HepG2 (cell line): ENCODE measurements at regions not wholly inside any gene's neighbourhood (a gene's known extent, or its start where the extent isn't known, plus 50 kb on each side); places are given as distances from the start of the nearest gene placed in this dataset.
A peak's percentile ranks its signal among the peaks of the same experiment; 100 is the strongest.

Experiments
- ATAC-seq: fragments of 200-7000 bp; cut with Tn5 transposase; 3 replicates; pipeline ENCODE4 v1.9.1; 2020; ENCODE audit warnings: mild to moderate bottlenecking, moderate library complexity
- BruUV-seq: library from RNA; stranded (reverse); fragments of 400-500 nt; replicated peaks from 2 replicates; lab custom pipeline; 2021; lab: Mats Ljungman, UMichigan
- CTCF ChIA-PET: fragments of 300-600 bp; formaldehyde crosslinking; extraction: SDS; loops from one replicate; lab custom pipeline; 2021; ENCODE audit warnings: low total read pairs, inconsistent platforms, low intra/inter-chr PET ratio; lab: Yijun Ruan, JAX
- POLR2A ChIA-PET: fragments of 350-600 bp; sonication (Branson Sonifier 250); formaldehyde crosslinking; loops from one replicate; lab custom pipeline; 2020; ENCODE audit warnings: antibody characterized with exemption, inconsistent platforms; lab: Yijun Ruan, JAX
- DNase-seq: peaks from one replicate; pipeline ENCODE4 v3.0.0-alpha.2; 2015; ENCODE audit warnings: low spot score
- FAIRE-seq: peaks from 3 replicates; lab custom pipeline; 2011; peaks lifted over from hg19 to GRCh38; lab: Jason Lieb, UNC
- H2AFZ ChIP-seq: one replicate; pipeline ENCODE4 v1.6.1; 2011; ENCODE audit warnings: low read length, inconsistent platforms
- H3K27ac ChIP-seq: fragments of 300-600 bp; 3 replicates; pipeline ENCODE4 v1.8.0; 2011; ENCODE audit warnings: mixed run types, mild to moderate bottlenecking, mixed read lengths, low read length, inconsistent platforms; ENCODE audit not compliant: insufficient read depth; ENCODE audit errors: extremely low read length
- H3K27me3 ChIP-seq, 2 experiments: fragments of 200-600 bp in 1 of 2; 2 replicates in 1 of 2; 3 replicates in 1 of 2; pipeline versions ENCODE4 v1.6.0 to v1.8.0; 2011; ENCODE audit warnings: low read length in 2 of 2, mild to moderate bottlenecking in 2 of 2, moderate library complexity in 2 of 2, inconsistent platforms in 1 of 2; ENCODE audit not compliant: insufficient read depth in 2 of 2, control insufficient read depth in 1 of 2
- H3K36me3 ChIP-seq, 2 experiments: fragments of 200-600 bp in 1 of 2; replicated peaks in 1 of 2; 2 replicates in 1 of 2; 3 replicates in 1 of 2; pipeline versions ENCODE4 v1.5.1 to v1.8.0; 2011; ENCODE audit warnings: low read length in 2 of 2, inconsistent platforms in 1 of 2; ENCODE audit not compliant: insufficient read depth in 2 of 2, control insufficient read depth in 1 of 2
- H3K4me1 ChIP-seq: 2 replicates; pipeline ENCODE4 v1.5.1; 2012; ENCODE audit warnings: low read length, inconsistent platforms; ENCODE audit not compliant: insufficient read depth
- H3K4me2 ChIP-seq: 2 replicates; pipeline ENCODE4 v1.6.0; 2011; ENCODE audit warnings: low read depth, low read length, inconsistent platforms
- H3K4me3 ChIP-seq, 3 experiments: fragments of 200-600 bp in 1 of 3; sonication (generic), shearing (Covaris generic) in 1 of 3; replicated peaks in 1 of 3; 2 replicates each; pipeline ENCODE4 v1.5.1; 2011 to 2016; ENCODE audit warnings: low read length in 3 of 3, inconsistent platforms in 2 of 3, low read depth in 2 of 3, mild to moderate bottlenecking in 2 of 3, control low read depth in 1 of 3, mixed read lengths in 1 of 3; ENCODE audit not compliant: insufficient read depth in 1 of 3
- H3K79me2 ChIP-seq: one replicate; pipeline ENCODE4 v1.6.1; 2011; ENCODE audit warnings: low read length, inconsistent platforms; ENCODE audit not compliant: insufficient read depth
- H3K9ac ChIP-seq: 2 replicates; pipeline ENCODE4 v1.6.0; 2011; ENCODE audit warnings: mild to moderate bottlenecking, low read depth, low read length, inconsistent platforms; ENCODE audit not compliant: insufficient read depth
- H3K9me3 ChIP-seq: 2 replicates; pipeline ENCODE4 v1.5.1; 2012; ENCODE audit warnings: mild to moderate bottlenecking, low read length
- H4K20me1 ChIP-seq: 2 replicates; pipeline ENCODE4 v1.6.0; 2011; ENCODE audit warnings: inconsistent platforms, mild to moderate bottlenecking, low read length, moderate library complexity; ENCODE audit not compliant: insufficient read depth
- CCDC6 ChIP-seq: sonication (generic); formaldehyde crosslinking; IDR thresholded peaks from 2 replicates; pipeline ENCODE4 v1.8.1; 2022; ENCODE audit warnings: mild to moderate bottlenecking, missing genetic modification reagents, moderate library complexity
- GMEB1 ChIP-seq: sonication (generic); formaldehyde crosslinking; IDR thresholded peaks from 2 replicates; pipeline ENCODE4 v1.5.1; 2020; ENCODE audit warnings: missing genetic modification reagents, mild to moderate bottlenecking, borderline replicate concordance
- HHEX ChIP-seq: IDR thresholded peaks from 2 replicates; pipeline ENCODE4 v1.6.1; 2016; ENCODE audit warnings: control low read depth
- HOXA5 ChIP-seq: sonication (generic); formaldehyde crosslinking; IDR thresholded peaks from 2 replicates; pipeline ENCODE4 v1.4.0; 2020; ENCODE audit warnings: missing genetic modification reagents
- IKZF1 ChIP-seq: fragments of 450-650 bp; IDR thresholded peaks from 2 replicates; pipeline ENCODE4 v1.7.1; 2016
- MEIS2 ChIP-seq: sonication (generic); formaldehyde crosslinking; IDR thresholded peaks from 2 replicates; pipeline ENCODE4 v1.9.0; 2021; ENCODE audit warnings: mild to moderate bottlenecking, missing genetic modification reagents
- PCBP1 ChIP-seq: fragments of 200-400 bp; formaldehyde crosslinking; IDR thresholded peaks from 2 replicates; pipeline ENCODE4 v1.6.1; 2017; ENCODE audit warnings: mild to moderate bottlenecking, low read depth, low read length, borderline replicate concordance
- SOX5 ChIP-seq: IDR thresholded peaks from 2 replicates; pipeline ENCODE4 v1.6.1; 2016; ENCODE audit warnings: borderline replicate concordance
- ZBTB20 ChIP-seq: sonication (generic); formaldehyde crosslinking; IDR thresholded peaks from 2 replicates; pipeline ENCODE4 v1.8.1; 2023; ENCODE audit warnings: missing genetic modification reagents, low read depth, mild to moderate bottlenecking, borderline replicate concordance
- ZFP37 ChIP-seq: sonication (generic); formaldehyde crosslinking; IDR thresholded peaks from 2 replicates; pipeline ENCODE4 v1.4.0; 2020; ENCODE audit warnings: missing genetic modification reagents, borderline replicate concordance
- ZNF563 ChIP-seq: sonication (generic); formaldehyde crosslinking; IDR thresholded peaks from 2 replicates; pipeline ENCODE4 v1.8.0; 2022; ENCODE audit warnings: mild to moderate bottlenecking, moderate library complexity, missing genetic modification reagents
- ZNF580 ChIP-seq: IDR thresholded peaks from 2 replicates; pipeline ENCODE4 v1.6.1; 2016; ENCODE audit warnings: low read depth, borderline replicate concordance
- ZNF776 ChIP-seq: sonication (generic); formaldehyde crosslinking; IDR thresholded peaks from 2 replicates; pipeline ENCODE4 v1.4.0; 2020; ENCODE audit warnings: mild to moderate bottlenecking, missing genetic modification reagents
- ZNF816 ChIP-seq: sonication (generic); formaldehyde crosslinking; IDR thresholded peaks from 2 replicates; pipeline ENCODE4 v1.8.0; 2022; ENCODE audit warnings: missing genetic modification reagents, mild to moderate bottlenecking, borderline replicate concordance
- WGBS: methylation state at CpG from one replicate; pipeline ENCODE4 v1.1.6; 2017; ENCODE audit warnings: low lambda C conversion rate; 5-methylcytosine and 5-hydroxymethylcytosine counted together
- in situ Hi-C: cut with HindIII; loops from 2 replicates; pipeline ENCODE4 v1.10.0; 2017; ENCODE audit warnings: low pct_unique_long_range_greater_than_20kb; ENCODE audit not compliant: extremely low pct_ligation_motif_present
- intact Hi-C: fragments of 100-400 bp; cut with micrococcal nuclease; formaldehyde crosslinking; loops from one replicate; pipeline ENCODE4 v1.10.0; 2022; ENCODE audit not compliant: unreplicated experiment
- TF ChIP-seq, protein P1 (sequence below): sonication (generic); formaldehyde crosslinking; IDR thresholded peaks from 2 replicates; pipeline ENCODE4 v1.8.0; 2022; ENCODE audit warnings: low read depth, missing genetic modification reagents
- TF ChIP-seq, protein P2 (sequence below): sonication (generic); formaldehyde crosslinking; conservative IDR thresholded peaks from 2 replicates; pipeline ENCODE4 v1.8.0; 2022; ENCODE audit warnings: mild to moderate bottlenecking, moderate library complexity, missing genetic modification reagents

DNA sequence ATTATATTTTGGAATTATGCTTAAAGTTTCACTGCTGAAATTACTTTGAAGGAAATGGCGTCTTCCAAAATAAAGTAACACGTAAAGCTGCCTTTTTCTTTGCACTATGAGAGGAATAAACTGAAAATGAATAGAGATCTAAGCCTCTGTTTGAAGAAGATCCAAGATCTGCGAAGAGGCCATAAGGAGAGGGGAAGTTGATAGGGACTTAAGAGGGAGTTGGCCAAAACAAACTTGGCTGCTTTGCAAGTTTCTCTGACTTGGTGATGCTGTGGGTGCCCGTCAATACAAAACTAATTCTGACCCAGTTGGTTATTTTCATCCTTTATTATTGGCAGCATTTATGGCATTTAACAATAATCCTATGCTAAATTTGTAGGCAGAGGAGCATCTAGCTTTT lies 190.2 kb upstream of the GBE1 start:
- 28% methylated on average over 4 of the region's 4 CpGs for WGBS
- intact Hi-C loops (no loop called here), in situ Hi-C loops (no loop called here)
- Histone ChIP-seq H3K36me3 (no peaks in the 10 kb centered on the region), H3K27ac (no peak overlapping the region), H3K27me3 (no peaks in the 10 kb centered on the region; a peak in 1 of 5 replicates), H3K4me1 (no peaks in the 10 kb centered on the region), H3K9me3 (no peaks in the 10 kb centered on the region), H2AFZ (no peak overlapping the region), H3K4me2 (no peak overlapping the region), H3K4me3 (no peak overlapping the region), H3K9ac (no peak overlapping the region), H3K79me2 (no peaks in the 10 kb centered on the region), H4K20me1 (no peaks in the 10 kb centered on the region)
- ChIA-PET CTCF (no interaction called here), POLR2A (no interaction called here)
- TF ChIP-seq ZNF816 (CRISPR knock-in tag) (no peak), HOXA5 (CRISPR knock-in tag) (no peak), SOX5 (no peak), IKZF1 (no peak), ZNF580 (no peak), MEIS2 (CRISPR knock-in tag) (no peak), ZNF563 (CRISPR knock-in tag) (no peak), ZBTB20 (CRISPR knock-in tag) (no peak)
- TF ChIP-seq, protein P1, sequence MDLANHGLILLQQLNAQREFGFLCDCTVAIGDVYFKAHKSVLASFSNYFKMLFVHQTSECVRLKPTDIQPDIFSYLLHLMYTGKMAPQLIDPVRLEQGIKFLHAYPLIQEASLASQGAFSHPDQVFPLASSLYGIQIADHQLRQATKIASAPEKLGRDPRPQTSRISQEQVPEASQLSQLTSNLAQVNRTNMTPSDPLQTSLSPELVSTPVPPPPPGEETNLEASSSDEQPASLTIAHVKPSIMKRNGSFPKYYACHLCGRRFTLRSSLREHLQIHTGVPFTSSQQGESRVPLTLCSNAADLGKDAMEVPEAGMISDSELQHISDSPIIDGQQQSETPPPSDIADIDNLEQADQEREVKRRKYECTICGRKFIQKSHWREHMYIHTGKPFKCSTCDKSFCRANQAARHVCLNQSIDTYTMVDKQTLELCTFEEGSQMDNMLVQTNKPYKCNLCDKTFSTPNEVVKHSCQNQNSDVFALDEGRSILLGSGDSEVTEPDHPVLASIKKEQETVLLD (CRISPR knock-in tag), result no peak
- FAIRE-seq (no peak), ATAC-seq (no peak), DNase-seq (no peak)
- BruUV-seq, result no TSS peak

- peak; percentile 85 for ATAC-seq
- H4K20me1 ChIP-seq, result no peaks in the 10 kb centered on the region
- no peaks in the 10 kb centered on the region for H3K36me3 ChIP-seq
- no peak overlapping the region for H3K9ac ChIP-seq
- in situ Hi-C loops, result no loop called here
- H3K4me3 ChIP-seq, result no peak overlapping the region
- no TSS peak for BruUV-seq
- no peak for DNase-seq
- H3K9me3 ChIP-seq, result no peaks in the 10 kb centered on the region
- CTCF ChIA-PET, result no interaction called here
- no peak overlapping the region for H3K27ac ChIP-seq
- POLR2A ChIA-PET, result no interaction called here
- no peaks in the 10 kb centered on the region for H3K79me2 ChIP-seq
- intact Hi-C loops, result no loop called here
- WGBS, result 40% methylated on average over 6 of the region's 6 CpGs
- H3K27me3 ChIP-seq, result no peaks in the 10 kb centered on the region; a peak in 1 of 5 replicates
- no peak for FAIRE-seq
- H3K4me1 ChIP-seq, result no peaks in the 10 kb centered on the region
- H2AFZ ChIP-seq, result no peak overlapping the region
- no peak overlapping the region for H3K4me2 ChIP-seq
- TF ChIP-seq, protein P2, sequence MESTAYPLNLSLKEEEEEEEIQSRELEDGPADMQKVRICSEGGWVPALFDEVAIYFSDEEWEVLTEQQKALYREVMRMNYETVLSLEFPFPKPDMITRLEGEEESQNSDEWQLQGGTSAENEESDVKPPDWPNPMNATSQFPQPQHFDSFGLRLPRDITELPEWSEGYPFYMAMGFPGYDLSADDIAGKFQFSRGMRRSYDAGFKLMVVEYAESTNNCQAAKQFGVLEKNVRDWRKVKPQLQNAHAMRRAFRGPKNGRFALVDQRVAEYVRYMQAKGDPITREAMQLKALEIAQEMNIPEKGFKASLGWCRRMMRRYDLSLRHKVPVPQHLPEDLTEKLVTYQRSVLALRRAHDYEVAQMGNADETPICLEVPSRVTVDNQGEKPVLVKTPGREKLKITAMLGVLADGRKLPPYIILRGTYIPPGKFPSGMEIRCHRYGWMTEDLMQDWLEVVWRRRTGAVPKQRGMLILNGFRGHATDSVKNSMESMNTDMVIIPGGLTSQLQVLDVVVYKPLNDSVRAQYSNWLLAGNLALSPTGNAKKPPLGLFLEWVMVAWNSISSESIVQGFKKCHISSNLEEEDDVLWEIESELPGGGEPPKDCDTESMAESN, result no peak
- TF ChIP-seq ZNF776 (CRISPR knock-in tag) (no peak), ZFP37 (CRISPR knock-in tag) (no peak), GMEB1 (no peak), PCBP1 (no peak), HHEX (CRISPR knock-in tag) (no peak), CCDC6 (no peak)
Measured at GRCh38 chr3:81951106-81951505, 189.7 kb upstream of the GBE1 start.
